HG03108 (cell line): ENCODE measurements at regions not wholly inside any gene's neighbourhood (a gene's known extent, or its start where the extent isn't known, plus 50 kb on each side); places are given as distances from the start of the nearest gene placed in this dataset.

Experiments
- ATAC-seq: cut with Tn5 transposase; IDR thresholded peaks from one replicate; pipeline ENCODE4 v1.9.1; 2021; ENCODE audit warnings: moderate library complexity; ENCODE audit not compliant: unreplicated experiment

- ATAC-seq = no peak
Observed at GRCh38 chr2:120401275-120402066, 55.5 kb downstream of the INHBB start.

- ATAC-seq = no peak
Observed at GRCh38 chr2:120402067-120402433, 56.1 kb downstream of the INHBB start.

GRCh38 chr2:120402508-120402907 lies 56.6 kb downstream of the INHBB start:
- no peak for ATAC-seq

- ATAC-seq = no peak
Observed at GRCh38 chr2:120403261-120403660, 57.3 kb downstream of the INHBB start.

GRCh38 chr2:120403676-120404075 lies 57.7 kb downstream of the INHBB start:
- no peak for ATAC-seq

- no peak for ATAC-seq
Observed at GRCh38 chr2:120404274-120404673, 58.3 kb downstream of the INHBB start.

GRCh38 chr2:120404941-120405758 lies 59.2 kb downstream of the INHBB start:
- no peak for ATAC-seq

GRCh38 chr2:120405759-120406099 lies 59.8 kb downstream of the INHBB start:
- no peak for ATAC-seq

- no peak for ATAC-seq
Observed at GRCh38 chr2:120406566-120406965, 60.6 kb downstream of the INHBB start.

GRCh38 chr2:120410487-120410886 lies 64.6 kb downstream of the INHBB start:
- ATAC-seq = no peak

GRCh38 chr2:120415060-120415459 lies 69.1 kb downstream of the INHBB start:
- ATAC-seq = no peak

GRCh38 chr2:120415728-120416509 lies 70.0 kb downstream of the INHBB start:
- no peak for ATAC-seq

GRCh38 chr2:120418174-120418787 lies 72.3 kb downstream of the INHBB start:
- ATAC-seq = no peak

- ATAC-seq = no peak
Observed at GRCh38 chr2:120419073-120419472, 73.1 kb downstream of the INHBB start.

- ATAC-seq = no peak
Observed at GRCh38 chr2:120419955-120420354, 74.0 kb downstream of the INHBB start.

GRCh38 chr2:120421126-120421829 lies 75.3 kb downstream of the INHBB start:
- no peak for ATAC-seq

GRCh38 chr2:120421830-120422175 lies 75.9 kb downstream of the INHBB start:
- no peak for ATAC-seq

- no peak for ATAC-seq
Observed at GRCh38 chr2:120422465-120423160, 76.7 kb downstream of the INHBB start.

- no peak for ATAC-seq
Observed at GRCh38 chr2:120423167-120423943, 77.4 kb downstream of the INHBB start.
